ENCODE measurements at regions not wholly inside any gene's neighbourhood (a gene's known extent, or its start where the extent isn't known, plus 50 kb on each side); places are given as distances from the start of the nearest gene placed in this dataset.

- DNase-seq = no peak
Observed at GRCh38 chr13:104871456-104871855, 1664.0 kb downstream of the EFNB2 start.

GRCh38 chr13:104869501-104869900 lies 1666.0 kb downstream of the EFNB2 start:
- DNase-seq = no peak

DNA sequence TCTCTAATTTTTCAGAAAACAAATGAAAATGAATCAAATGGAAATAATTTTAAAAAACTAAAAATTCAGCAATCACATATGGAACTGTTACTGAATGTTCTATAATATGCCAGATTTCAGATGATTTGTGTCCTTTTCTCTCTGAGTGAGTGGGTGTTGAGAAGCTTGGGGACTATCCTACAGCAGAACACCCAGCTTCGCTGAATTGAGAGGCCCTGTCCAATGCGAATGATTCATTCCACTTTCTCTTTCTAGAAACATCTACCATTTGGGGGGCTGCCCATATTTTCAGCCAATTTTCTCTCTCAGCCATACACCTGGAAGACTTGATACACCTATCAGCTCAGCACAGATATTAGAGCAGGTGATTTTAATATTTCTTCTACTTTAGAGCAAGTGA lies 1666.7 kb downstream of the EFNB2 start:
- DNase-seq = no peak

GRCh38 chr13:104855581-104855980 lies 1679.9 kb downstream of the EFNB2 start:
- no peak for DNase-seq

- DNase-seq = no peak
Observed at GRCh38 chr13:104854698-104855097, 1680.8 kb downstream of the EFNB2 start.

DNA sequence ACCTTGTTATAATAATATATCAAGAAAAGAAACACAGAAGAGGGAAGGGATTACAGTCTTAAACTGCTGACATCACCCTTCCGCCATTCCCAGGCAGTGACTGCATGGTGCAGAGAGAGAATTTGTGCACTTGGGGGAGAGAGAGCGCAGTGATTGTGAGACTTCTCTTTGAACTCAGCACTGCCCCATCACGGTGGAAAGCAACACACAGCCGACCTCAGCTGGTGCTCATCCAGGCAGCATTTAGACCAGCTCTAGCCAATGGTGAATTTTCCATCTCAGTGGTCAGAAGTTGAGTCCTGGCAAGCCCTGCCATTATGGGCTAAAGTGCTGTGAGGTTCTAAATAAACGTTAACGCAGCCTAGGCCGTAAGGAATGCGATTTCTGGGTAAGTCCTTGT lies 1681.5 kb downstream of the EFNB2 start:
- no peak for DNase-seq

- no peak for DNase-seq
Observed at GRCh38 chr13:104847922-104848321, 1687.5 kb downstream of the EFNB2 start.

DNA sequence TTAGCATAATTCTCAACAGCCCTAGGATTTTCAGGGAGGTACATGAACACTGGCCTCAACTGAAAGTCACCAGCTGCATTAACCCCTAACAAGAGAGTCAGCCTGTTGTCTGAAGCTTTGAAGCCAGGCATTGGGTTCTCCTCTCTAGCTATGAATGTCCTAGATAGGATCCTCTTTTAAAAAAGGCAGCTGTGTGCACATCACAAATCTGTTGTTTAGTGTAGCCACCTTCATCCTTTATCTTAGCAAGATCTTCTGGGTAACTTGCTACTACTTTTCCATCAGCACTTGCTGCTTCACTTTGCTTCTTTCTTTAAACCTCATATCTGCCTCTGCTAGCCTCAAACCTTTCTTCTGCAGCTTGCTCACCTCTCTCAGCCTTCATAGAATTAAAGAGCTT lies 1692.1 kb downstream of the EFNB2 start:
- DNase-seq = no peak

DNA sequence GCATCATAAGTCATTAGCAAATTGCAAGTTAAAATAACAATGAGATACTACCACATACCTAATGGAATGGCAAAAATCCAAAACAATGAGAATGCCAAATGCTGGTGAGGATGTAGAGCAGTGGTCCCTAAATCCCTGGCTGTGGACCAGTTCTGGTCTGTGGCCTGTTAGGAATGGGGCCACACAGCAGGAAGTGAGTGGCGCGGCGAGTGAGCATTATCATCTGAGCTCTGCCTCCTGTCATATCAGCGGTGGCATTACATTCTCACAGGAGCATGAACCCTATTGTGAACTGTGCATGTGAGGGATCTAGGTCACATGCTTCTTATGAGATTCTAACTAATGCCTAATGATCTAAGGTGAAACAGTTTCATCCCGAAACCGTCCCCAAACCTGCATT lies 1694.4 kb downstream of the EFNB2 start:
- no peak for DNase-seq

- peak in 1 of 2 experiments; percentile 12 for DNase-seq
Observed at GRCh38 chr13:104837756-104838155, 1697.7 kb downstream of the EFNB2 start.

DNA sequence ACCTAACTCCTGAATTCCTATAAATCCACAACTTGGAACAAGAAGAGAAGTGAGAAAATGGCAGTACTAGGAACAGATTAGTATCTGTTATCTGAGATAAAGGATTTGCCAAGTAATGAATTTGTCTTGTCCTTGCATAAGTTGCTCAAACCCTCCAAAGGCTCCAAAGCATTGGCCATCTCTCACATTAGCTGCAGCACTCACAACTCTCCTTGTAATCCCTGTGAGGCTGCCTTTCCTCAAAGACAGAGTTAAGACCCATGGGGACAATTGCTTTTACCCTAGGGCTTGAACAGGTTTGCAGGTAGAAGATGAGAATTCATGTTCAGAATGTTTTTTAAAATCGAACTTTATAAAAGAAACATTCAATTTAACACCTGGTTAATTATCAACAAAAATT lies 1702.2 kb downstream of the EFNB2 start:
- no peak for DNase-seq

DNA sequence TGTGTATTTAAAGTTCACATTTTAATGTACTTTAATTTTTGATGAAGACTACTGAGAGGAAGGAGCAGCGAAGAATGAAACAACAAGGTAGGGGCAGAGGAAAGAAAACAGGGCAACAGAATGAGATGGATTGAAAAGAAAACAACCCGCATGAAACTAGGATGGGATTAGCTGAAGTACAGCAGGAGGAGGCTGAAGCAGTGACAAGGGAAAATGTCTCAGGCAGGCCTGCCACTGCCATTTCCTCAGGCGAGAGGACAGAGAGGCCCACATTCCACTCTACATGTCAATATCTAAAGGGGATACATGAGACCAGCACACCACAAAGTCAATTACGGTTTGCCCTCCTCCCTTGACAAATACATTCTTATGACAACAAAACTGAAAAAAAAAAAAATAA lies 1703.2 kb downstream of the EFNB2 start:
- DNase-seq = no peak

GRCh38 chr13:104831831-104832230 lies 1703.6 kb downstream of the EFNB2 start:
- DNase-seq = no peak

GRCh38 chr13:104823709-104824108 lies 1711.8 kb downstream of the EFNB2 start:
- DNase-seq = no peak

DNA sequence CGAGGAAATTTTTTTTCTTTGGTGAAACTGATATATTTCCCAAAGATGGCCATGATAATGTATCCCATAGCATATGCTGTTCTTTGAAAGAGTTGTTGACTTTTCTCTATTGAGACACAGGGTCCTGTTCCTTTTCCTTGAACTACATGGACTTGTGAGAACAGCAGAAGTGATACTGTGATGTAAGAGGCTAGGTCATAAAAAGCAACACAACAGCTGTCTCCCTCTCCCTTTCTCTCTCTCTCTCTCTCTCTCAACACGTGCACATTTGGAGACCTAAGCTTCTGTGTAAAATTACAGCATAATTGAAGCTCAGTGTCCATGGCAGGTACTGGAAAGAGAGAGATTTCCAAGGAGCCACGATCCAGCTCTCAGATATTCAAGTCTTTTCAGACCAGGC lies 1712.4 kb downstream of the EFNB2 start:
- no peak for DNase-seq

GRCh38 chr13:104817271-104817670 lies 1718.2 kb downstream of the EFNB2 start:
- DNase-seq = no peak

GRCh38 chr13:104816726-104817125 lies 1718.7 kb downstream of the EFNB2 start:
- DNase-seq = peak in 1 of 2 experiments; percentile 34

DNA sequence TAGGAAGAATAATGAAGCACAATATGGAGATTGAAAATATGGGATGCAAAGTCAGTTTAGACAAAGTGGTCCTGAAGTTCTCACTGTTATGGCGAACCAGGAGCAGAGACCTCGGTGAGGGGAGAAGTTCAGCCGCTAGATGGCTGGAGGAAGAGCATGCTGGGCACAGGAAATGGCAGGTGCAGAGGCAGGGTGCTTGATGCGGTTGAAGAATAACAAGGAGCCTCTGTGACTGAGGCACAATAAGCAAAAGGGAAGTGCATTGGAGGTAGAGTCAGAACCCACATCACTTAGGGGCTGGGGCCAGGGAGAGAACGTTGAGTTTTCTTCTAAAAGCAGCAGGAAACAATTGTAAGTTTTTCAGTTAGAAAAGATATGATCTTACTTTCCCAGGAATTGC lies 1725.2 kb downstream of the EFNB2 start:
- DNase-seq = no peak

DNA sequence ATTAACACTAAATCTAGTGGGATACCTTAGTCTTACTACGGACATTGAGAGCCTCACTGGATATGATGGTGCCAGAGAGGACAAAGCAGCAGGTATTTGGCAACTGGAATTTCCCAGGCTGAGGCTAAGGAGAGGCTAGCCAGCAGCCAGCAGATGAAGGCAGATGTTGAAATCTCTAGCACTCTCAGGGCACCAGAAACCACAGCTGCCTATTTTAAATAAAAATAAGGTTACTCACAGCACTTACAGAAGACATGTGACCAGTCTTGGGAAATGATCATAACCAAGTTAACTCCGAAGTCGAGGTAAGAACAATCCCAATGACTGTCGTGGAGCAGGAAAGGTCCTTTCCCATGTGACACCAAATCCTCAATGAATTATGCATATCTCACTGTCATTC lies 1726.0 kb downstream of the EFNB2 start:
- no peak for DNase-seq

DNA sequence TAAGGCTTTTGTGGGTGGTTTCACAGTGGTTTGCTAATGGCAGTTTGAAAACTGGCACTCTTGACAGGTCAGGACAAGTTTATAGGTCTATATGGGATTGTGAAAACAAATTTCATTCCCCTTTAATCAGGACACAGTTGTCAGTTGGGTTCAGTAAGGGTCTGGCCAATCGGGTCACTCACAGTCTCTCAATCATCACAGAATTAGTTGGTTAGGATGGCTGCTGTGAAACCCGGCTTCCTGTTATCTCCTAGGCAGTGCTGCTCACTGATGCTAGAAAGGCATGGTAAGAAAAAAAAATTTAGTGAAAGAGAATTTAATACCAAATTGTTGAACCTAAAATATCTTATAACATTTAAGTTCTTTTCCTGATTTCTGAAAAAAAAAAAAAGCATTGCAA lies 1730.1 kb downstream of the EFNB2 start:
- DNase-seq = no peak

DNA sequence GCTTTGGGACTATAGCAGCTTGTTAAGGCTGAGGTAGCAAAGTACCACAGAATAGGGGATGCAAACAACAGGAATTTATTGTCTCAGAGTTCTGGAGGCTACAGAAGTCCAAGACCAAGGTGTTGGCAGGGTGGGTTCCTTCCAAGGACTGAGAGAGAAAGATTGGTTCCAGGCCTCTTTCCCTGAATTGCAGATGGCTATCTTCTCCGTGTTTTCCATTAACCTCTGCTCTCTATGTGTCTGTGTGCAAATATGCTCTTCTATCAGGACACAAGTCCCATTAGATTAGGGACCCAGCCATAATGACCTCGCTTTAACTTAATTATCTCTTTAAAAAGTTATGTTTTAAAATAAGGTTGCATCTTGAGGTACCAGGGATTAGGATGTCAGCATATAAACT lies 1732.9 kb upstream of the SLC10A2 start:
- no peak for DNase-seq

DNA sequence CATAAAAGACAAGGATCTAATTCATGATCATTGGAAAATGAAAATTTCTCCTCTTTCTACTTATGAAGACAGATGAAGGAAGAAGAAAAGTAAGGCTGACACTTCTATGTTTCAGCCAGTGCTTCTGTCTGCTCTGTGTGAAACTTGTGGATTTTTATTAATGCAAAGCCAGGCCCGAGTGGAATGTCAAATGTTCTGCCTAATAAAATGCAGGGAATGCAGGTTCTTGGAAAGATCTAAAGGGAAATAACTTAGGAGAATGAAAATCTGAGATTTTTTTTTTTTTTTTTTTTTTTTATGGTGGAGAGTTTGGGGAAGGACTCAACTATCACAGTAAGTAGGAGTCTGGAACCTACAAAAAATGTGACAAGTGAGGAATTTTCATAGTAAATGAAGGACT lies 1732.3 kb upstream of the SLC10A2 start:
- DNase-seq = no peak

- DNase-seq = no peak
Observed at GRCh38 chr13:104796581-104796980, 1730.4 kb upstream of the SLC10A2 start.

- no peak for DNase-seq
Observed at GRCh38 chr13:104785952-104786351, 1719.7 kb upstream of the SLC10A2 start.

- no peak for DNase-seq
Observed at GRCh38 chr13:104784891-104785290, 1718.7 kb upstream of the SLC10A2 start.

GRCh38 chr13:104782741-104783140 lies 1716.5 kb upstream of the SLC10A2 start:
- no peak for DNase-seq
